ENCODE measurements at regions not wholly inside any gene's neighbourhood (a gene's known extent, or its start where the extent isn't known, plus 50 kb on each side); places are given as distances from the start of the nearest gene placed in this dataset.

DNA sequence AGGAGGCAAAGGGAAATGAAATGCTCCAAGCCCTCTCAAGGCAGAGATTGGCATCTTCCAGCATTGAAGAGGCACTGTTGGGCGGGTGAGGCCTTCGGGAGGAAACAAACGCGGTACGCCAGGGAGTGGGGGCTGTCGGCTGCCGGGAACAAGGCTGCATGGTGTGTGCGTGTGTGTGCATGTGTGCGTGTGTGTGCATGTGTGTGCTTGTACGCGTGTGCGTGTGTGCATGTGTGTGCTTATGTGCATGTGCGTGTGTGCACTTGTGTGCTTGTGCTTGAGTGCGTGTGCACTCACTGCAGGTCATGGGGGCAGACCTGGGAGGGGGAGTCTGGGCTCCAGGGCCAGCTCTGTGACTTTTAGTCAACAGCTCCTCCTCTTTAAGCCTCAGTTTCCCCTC lies 113.6 kb upstream of the ADRA2C start:
- TF ChIP-seq, protein P1, sequence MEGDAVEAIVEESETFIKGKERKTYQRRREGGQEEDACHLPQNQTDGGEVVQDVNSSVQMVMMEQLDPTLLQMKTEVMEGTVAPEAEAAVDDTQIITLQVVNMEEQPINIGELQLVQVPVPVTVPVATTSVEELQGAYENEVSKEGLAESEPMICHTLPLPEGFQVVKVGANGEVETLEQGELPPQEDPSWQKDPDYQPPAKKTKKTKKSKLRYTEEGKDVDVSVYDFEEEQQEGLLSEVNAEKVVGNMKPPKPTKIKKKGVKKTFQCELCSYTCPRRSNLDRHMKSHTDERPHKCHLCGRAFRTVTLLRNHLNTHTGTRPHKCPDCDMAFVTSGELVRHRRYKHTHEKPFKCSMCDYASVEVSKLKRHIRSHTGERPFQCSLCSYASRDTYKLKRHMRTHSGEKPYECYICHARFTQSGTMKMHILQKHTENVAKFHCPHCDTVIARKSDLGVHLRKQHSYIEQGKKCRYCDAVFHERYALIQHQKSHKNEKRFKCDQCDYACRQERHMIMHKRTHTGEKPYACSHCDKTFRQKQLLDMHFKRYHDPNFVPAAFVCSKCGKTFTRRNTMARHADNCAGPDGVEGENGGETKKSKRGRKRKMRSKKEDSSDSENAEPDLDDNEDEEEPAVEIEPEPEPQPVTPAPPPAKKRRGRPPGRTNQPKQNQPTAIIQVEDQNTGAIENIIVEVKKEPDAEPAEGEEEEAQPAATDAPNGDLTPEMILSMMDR (IDR thresholded peaks at IDR 0.05) = no peak
- no peak for TF ChIP-seq ZFX (IDR thresholded peaks at IDR 0.05; ENCODE audit: borderline replicate concordance)
- no peak overlapping the region for H3K27ac ChIP-seq

DNA sequence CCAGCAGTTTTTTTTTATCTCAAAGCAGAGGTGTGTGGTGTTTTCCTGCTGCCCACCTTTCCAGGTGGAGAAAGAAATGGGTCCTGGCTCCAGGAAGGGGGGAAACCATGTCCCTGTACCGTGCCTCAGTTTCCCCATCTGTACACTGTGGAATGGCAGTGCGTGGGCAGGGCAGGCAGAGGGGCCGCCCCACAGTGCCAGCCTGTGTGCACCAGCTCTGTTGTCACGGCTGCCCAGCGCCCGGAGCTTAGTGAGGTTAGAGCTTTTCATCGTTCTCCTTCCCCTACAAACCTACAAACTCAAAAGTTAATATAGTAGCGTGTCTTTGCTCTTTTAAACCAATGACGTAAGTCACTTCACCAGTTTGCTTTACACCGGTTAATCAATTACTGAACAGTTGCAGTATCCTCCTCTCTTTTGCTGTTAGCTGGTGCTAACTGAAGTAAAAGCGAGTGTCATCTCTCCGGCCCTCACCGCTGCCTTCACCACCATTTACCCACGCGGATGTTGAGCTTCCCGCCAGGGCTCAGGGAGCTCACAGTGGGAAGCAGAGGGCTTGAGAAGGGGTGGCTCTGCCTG lies 114.8 kb upstream of the ADRA2C start:
- H3K27ac ChIP-seq = no peak overlapping the region
- TF ChIP-seq, protein P1 (IDR thresholded peaks at IDR 0.05) = no peak
- TF ChIP-seq ZFX (IDR thresholded peaks at IDR 0.05; ENCODE audit: borderline replicate concordance) = no peak

DNA sequence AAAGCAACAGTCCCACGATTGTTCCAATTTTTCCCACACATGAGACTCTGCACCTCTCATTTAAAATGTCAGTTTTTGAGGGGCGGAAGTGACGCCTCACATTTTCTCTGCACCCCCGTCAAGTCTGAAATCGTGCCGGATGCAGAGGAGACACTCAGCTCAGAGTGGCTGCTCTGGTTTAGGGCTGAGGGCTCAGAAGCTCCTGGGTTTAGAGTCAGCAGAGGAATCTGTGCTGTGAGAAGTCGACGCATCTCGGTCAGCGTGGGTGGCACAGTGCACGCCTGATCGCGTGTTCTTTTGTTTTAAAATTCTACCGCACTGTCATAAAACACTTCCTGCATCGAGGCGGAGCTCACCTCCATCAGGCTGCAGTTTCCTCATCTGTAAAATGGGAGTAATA lies 116.7 kb upstream of the ADRA2C start:
- no peak overlapping the region for H3K27ac ChIP-seq
- no peak for TF ChIP-seq ZFX (IDR thresholded peaks at IDR 0.05; ENCODE audit: borderline replicate concordance)
- TF ChIP-seq, protein P1 (IDR thresholded peaks at IDR 0.05) = no peak

DNA sequence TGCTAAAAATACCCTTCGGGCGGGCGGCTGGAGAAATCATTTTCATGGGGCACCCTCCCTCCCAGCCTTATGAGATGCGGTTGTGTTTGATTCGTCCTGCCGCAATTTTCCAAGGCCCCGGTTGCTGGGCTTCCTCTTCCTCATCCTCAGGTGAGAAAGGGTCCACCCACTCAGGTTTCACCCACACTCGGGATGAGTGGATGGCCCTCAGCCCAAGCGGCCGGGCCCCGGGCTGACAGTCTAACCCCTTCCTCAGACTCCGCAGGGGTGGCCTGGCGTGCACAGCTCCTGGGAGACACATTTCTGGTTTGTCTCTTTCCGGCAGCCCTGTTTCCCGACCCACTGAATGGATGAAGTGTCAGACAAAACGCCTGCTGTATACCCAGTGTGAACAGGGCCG lies 116.5 kb upstream of the LRPAP1 start:
- H3K27ac ChIP-seq = no peak overlapping the region
- TF ChIP-seq, protein P1 (IDR thresholded peaks at IDR 0.05) = no peak
- TF ChIP-seq ZFX (IDR thresholded peaks at IDR 0.05; ENCODE audit: borderline replicate concordance) = no peak

DNA sequence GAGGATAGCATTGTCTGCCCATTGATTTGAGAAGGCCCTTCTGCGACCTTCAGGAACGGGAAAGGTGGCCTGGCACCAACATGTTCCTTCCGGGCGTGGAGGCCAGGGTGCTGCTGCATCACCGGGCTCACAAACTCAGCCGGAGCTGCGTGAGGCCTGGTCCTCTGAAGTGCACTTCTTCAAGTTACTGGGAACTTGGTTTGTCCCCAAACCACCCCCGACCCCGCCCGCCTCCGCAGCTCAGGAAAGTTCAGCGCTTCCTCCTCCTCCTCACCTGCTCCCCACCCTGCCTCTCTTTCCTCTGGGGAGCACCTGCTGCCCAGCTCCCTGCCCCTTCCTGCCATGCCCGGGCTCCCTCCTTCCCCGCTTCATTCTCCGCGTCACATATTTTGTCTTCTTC lies 116.0 kb upstream of the LRPAP1 start:
- TF ChIP-seq, protein P1 (IDR thresholded peaks at IDR 0.05) = no peak
- TF ChIP-seq ZFX (IDR thresholded peaks at IDR 0.05; ENCODE audit: borderline replicate concordance) = no peak
- H3K27ac ChIP-seq = no peak overlapping the region

DNA sequence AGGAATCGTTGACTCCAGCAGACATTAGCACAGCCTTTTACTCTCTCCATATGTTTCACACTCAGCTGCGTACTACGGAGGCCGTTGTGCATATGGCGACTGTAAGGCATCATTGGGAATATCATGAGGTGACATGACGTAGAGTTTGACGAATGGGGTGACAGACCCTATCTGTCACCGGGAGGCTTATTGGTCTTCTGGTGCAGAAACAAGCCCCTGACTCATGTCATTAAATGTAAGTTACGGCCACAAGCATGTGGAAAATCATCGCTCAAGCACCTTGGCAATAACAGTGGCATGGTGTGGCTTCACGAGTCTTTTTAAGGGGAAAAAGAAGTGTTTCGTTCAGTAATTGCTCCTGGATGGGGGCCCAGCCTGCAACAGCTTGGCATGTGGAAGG lies 115.2 kb upstream of the LRPAP1 start:
- no peak for TF ChIP-seq ZFX (IDR thresholded peaks at IDR 0.05; ENCODE audit: borderline replicate concordance)
- TF ChIP-seq, protein P1 (IDR thresholded peaks at IDR 0.05) = no peak
- H3K27ac ChIP-seq = no peak overlapping the region

DNA sequence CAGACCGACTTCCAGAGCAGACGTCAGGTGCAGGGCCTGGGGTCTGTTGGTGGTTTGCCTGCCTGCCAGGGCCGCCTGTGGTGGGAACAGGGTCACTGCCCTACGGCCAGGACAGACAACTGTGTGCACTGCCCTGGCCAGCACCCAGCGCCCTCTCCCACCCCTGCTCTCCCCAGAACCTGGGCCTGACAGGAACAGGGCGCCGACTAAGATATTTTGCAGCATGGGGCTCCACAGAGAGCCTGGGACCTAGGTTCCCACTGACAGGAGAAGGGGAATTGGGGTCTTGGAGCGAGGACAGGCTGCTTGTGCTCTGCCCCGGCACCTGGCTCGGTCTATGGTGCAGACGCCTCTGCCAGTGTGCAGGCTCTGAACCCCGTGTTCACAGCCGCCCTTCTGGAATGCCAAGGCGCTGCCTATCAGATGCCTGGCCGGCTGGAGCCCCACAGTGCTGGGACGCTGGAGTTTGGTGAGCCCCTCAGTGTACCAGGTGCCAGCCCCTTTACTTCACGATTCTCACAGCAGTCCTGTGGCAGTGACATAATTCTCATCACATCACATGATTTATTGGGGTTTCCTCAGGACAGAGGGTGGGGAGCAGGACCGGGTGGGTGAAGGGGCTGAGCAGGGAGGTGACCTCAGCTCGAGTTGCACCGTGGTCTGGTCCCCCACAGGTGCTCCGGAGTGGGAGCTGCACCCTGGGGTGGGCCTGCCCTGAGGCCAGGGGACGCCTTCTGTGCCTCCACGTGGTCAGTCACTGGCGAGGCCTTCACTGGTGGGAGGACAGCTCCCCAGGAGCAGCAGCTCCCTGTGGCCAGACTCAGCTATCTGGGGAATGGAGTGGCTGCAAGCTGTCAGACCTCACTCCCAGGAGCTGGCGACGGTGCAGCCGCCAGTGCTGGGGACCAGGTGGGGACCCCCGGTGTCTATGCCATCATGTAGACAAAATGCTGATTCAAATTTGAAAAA lies 113.8 kb upstream of the LRPAP1 start:
- TF ChIP-seq, protein P1 (IDR thresholded peaks at IDR 0.05) = no peak
- TF ChIP-seq ZFX (IDR thresholded peaks at IDR 0.05; ENCODE audit: borderline replicate concordance) = no peak
- no peak overlapping the region for H3K27ac ChIP-seq
